Activated naive CD4-positive, alpha-beta T cell treated with anti-CD3 and anti-CD28 coated beads, Interleukin-2, amount 50 U/mL, for 24 hours (primary cell): ENCODE measurements at regions not wholly inside any gene's neighbourhood (a gene's known extent, or its start where the extent isn't known, plus 50 kb on each side); places are given as distances from the start of the nearest gene placed in this dataset.
"Not testable (repeated sequence)": the region's sequence is repeated elsewhere in the genome, so short reads cannot be mapped to it uniquely, and the experiment has no call there.

Experiments
- H3K27ac Mint-ChIP-seq: one replicate; pipeline ENCODE4 v1.8.0; 2021; ENCODE audit warnings: mild to moderate bottlenecking, mixed read lengths
- H3K27me3 Mint-ChIP-seq: one replicate; pipeline ENCODE4 v1.8.0; 2021; ENCODE audit warnings: mixed read lengths
- H3K36me3 Mint-ChIP-seq: one replicate; pipeline ENCODE4 v1.8.0; 2021; ENCODE audit warnings: mixed read lengths
- H3K4me1 Mint-ChIP-seq: one replicate; pipeline ENCODE4 v1.8.0; 2021; ENCODE audit warnings: mixed read lengths
- H3K4me3 Mint-ChIP-seq: one replicate; pipeline ENCODE4 v1.8.0; 2021; ENCODE audit warnings: mild to moderate bottlenecking, mixed read lengths
- H3K9me3 Mint-ChIP-seq: one replicate; pipeline ENCODE4 v1.8.0; 2021; ENCODE audit warnings: mixed read lengths

DNA sequence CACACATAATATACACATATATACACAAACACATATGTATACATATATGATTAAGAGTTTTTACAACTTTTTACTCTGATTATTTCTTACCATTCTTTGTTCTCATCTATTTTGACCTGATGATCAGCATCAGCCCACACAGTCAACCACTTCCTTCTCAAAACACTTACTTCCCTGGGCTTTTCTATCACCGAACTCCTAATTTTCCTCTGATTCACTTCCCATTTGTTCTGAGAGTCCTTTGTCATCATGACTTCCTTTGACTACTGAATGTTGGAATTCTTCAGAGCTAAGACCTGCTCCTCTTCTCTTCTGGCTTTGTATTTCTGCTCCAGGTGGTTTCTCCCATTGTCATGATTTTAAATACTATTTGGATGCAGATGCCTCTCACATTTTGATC lies 209.5 kb upstream of the AFF2 start:
- H3K27me3 Mint-ChIP-seq, result no peaks in the 10 kb centered on the region
- no peak overlapping the region for H3K4me3 Mint-ChIP-seq
- peaks cover 26% of the 10 kb centered on the region for H3K4me1 Mint-ChIP-seq
- H3K36me3 Mint-ChIP-seq, result peaks cover 2% of the 10 kb centered on the region
- H3K27ac Mint-ChIP-seq, result peak overlapping the region; percentile 56
- no peaks in the 10 kb centered on the region for H3K9me3 Mint-ChIP-seq

DNA sequence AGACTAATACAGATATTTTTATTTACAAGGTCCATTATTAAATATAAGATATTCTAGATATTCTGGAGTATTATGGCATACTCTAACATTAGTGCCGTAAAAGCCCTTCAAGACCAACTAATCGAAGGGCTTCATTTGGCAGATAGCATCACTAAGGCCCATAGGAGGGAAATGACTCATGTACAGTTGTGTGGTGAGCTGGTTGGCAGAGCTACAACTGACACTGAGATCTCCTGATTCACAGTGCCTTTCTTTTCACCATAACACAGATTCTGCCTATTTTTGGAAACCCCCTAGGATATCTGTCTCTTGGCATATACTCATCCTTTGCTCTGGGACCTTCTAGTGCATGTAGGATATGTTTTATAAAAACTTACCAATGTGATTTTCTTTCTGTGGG lies 201.7 kb upstream of the AFF2 start:
- Mint-ChIP-seq H3K27ac (no peak overlapping the region), H3K4me1 (peaks cover 25% of the 10 kb centered on the region), H3K27me3 (no peaks in the 10 kb centered on the region), H3K4me3 (no peak overlapping the region), H3K36me3 (peaks cover 4% of the 10 kb centered on the region), H3K9me3 (no peaks in the 10 kb centered on the region)

DNA sequence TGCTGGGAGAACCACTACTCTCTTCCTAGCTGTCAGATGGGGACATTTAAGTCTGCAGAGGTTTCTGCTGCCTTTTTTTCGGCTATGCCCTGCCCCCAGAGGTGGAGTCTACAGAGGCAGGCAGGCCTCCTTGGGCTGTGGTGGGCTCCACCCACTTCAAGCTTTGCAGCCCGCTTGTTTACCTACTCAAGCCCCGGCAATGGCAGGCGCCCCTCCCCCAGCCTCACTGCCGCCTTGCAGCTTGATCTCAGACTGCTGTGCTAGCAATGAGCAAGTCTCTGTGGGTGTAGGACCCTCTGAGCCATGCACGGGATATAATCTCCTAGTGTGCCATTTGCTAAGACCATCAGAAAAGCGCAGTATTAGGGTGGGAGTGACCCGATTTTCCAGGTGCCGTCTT lies 195.2 kb upstream of the AFF2 start:
- not testable (repeated sequence) for H3K27ac Mint-ChIP-seq, H3K4me3 Mint-ChIP-seq, H3K36me3 Mint-ChIP-seq, H3K9me3 Mint-ChIP-seq, H3K27me3 Mint-ChIP-seq
- H3K4me1 Mint-ChIP-seq, result peaks cover 20% of the 10 kb centered on the region

DNA sequence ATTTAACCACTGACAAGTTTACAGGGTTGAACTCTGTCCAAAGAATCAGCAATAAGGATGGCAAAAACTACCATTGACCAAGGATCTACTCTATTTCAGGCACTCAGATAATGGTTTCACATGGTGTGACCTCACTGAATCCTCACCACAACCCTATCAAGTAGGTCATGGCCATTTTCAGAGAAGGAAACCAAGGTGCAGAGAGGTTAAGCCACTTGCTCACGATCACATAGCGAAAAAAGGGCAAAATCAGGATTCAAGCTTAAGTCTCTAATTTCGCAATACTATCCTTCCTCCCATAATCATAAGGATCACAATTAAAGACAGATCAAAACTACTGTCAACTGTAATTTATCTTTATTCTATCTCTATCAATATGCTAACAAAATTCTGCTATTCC lies 191.0 kb upstream of the AFF2 start:
- no peaks in the 10 kb centered on the region for H3K9me3 Mint-ChIP-seq

DNA sequence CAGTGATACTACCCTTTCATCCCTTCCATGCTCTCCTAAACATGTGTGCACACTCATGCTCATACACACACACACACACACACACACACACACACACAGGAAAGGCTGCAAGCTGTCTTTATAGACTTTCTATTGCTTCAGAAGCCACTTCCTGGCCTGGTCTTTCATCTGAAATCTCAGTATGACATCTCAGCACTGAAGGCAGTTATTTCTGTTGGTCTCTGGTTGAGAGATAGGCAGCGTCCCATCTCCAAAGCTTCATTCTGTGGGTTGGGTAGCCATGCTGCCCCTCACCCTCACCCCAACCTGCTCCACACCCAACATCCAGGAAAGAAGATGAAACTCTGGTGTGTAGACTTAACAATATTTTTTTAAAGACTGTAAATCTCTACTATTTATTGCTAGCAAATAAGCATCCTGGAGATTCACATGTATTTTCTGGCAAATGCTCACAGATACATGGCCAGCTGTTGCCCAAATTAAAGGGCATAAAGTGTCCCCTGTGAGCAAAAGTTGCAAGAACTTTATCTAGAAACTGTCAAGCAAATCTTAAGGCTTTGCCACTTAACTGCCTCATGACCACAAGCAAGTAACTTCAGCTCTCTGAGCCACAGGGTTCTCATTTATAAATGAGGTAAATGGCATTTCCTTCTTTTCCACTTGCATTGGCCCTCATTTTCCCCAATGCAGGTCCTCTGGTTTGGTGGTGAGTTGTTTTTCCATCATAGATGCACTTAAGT lies 189.8 kb upstream of the AFF2 start:
- Mint-ChIP-seq H3K27ac (peak overlapping the region; percentile 41), H3K4me1 (peaks cover 40% of the 10 kb centered on the region), H3K36me3 (no peaks in the 10 kb centered on the region), H3K9me3 (no peaks in the 10 kb centered on the region), H3K4me3 (peak overlapping the region; percentile 36), H3K27me3 (no peaks in the 10 kb centered on the region)

More for the DNA sequence above, 191.0 kb upstream of the AFF2 start:
- Mint-ChIP-seq H3K4me1 (peaks cover 40% of the 10 kb centered on the region), H3K27ac (no peak overlapping the region), H3K4me3 (no peak overlapping the region), H3K36me3 (no peaks in the 10 kb centered on the region), H3K27me3 (no peaks in the 10 kb centered on the region)

DNA sequence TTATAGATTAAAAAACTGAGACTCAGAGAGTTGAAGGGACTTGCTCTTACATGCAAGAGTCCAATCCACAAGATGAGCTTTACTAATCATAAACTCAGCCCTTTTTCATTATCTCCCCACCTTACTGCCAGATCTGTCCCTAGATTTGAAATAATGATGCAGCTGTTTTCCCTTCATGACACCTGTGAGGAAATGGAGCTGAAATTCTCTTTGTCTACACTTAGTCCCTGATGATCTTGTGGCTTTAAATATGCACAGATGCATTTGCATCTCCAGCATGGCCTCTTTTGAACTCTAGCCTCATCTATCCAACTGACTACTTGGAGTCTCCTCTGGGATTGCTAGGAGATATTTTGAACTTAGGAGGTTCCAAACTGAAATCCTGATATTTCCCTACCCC lies 188.9 kb upstream of the AFF2 start:
- Mint-ChIP-seq H3K4me1 (peaks cover 45% of the 10 kb centered on the region), H3K27me3 (no peaks in the 10 kb centered on the region), H3K4me3 (no peak overlapping the region), H3K36me3 (no peaks in the 10 kb centered on the region), H3K27ac (peak overlapping the region; percentile 53), H3K9me3 (no peaks in the 10 kb centered on the region)

DNA sequence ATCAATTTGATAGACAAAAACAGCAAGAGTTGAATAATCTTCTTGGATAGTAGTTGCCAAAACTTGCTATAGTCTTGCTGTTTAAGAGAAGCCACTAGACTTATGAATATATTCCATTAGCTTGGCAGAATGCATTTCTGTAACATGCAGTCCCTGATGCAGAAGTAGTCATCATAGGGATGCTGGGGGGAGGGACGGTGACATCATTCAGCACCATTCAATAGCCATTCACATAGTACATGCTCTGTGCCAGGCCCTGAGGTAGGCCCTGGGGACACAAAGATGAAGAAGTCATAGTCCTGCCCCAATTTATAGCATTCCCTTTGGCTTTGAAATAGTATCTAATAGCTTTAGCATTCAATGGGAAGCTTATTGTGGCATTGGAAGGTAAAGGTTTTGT lies 185.5 kb upstream of the AFF2 start:
- Mint-ChIP-seq H3K4me3 (no peak overlapping the region), H3K27me3 (no peaks in the 10 kb centered on the region), H3K27ac (no peak overlapping the region), H3K9me3 (no peaks in the 10 kb centered on the region), H3K36me3 (no peaks in the 10 kb centered on the region), H3K4me1 (peaks cover 31% of the 10 kb centered on the region)

DNA sequence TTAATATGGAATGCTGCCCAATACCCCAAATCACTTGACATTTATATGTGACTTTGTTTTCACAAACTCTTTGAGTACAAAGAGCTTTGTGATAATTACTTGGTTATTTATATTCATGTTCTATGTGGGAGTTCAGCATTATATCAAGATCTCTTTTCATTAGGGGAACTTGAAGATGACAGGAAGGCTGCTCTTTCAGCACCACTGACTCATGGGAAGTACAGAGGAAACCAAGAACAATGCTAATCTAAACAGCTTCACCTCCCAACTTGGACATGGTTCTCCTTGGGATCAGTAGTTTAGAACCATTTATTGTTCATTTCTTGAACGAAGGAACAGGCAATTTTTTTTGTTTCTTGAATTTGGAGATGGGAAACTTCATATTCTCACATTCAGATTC lies 184.0 kb upstream of the AFF2 start:
- H3K36me3 Mint-ChIP-seq, result no peaks in the 10 kb centered on the region
- no peak overlapping the region for H3K27ac Mint-ChIP-seq
- no peaks in the 10 kb centered on the region for H3K9me3 Mint-ChIP-seq
- H3K4me3 Mint-ChIP-seq, result no peak overlapping the region
- H3K27me3 Mint-ChIP-seq, result no peaks in the 10 kb centered on the region
- peaks cover 19% of the 10 kb centered on the region for H3K4me1 Mint-ChIP-seq

DNA sequence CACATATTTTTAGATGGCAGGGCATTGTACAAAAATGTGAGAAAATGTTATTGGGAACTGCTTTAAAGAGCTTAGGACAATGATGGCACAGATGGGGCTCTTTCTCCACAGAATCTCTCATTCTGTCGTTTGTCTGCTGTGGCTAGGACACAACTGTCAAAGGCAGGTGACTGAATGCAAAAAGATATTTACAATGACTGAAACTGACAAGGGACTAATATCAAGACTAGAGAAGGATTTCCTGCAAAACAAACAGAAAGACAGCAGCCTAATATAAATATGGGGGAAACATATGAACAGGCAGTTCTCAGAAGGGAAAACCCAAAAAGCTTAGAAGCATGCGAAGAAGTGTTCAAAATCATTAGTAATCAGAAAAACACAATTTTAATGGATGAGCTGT lies 177.5 kb upstream of the AFF2 start:
- Mint-ChIP-seq H3K4me1 (no peaks in the 10 kb centered on the region), H3K4me3 (no peak overlapping the region), H3K9me3 (no peaks in the 10 kb centered on the region), H3K27me3 (no peaks in the 10 kb centered on the region), H3K36me3 (no peaks in the 10 kb centered on the region), H3K27ac (no peak overlapping the region)

DNA sequence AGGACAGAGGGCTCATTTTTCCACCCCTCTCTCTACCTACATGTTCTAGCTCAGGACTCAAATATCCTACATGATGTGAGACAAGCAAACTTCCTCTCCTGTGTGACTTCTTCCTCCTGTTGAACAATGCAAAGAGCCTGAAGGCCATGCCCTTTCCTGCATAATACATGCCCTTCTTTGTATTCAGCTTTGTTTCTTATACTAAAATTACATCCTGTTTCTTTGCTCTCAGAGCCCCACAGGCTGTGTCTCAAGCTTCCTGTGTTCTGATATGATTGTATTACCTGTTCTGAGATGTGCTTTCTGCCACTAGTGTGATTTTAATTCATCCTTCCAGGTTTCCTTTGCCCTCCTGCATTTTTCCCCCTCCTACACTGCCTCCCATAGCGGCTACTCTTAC lies 166.4 kb upstream of the AFF2 start:
- H3K4me3 Mint-ChIP-seq, result peak overlapping the region; percentile 45

DNA sequence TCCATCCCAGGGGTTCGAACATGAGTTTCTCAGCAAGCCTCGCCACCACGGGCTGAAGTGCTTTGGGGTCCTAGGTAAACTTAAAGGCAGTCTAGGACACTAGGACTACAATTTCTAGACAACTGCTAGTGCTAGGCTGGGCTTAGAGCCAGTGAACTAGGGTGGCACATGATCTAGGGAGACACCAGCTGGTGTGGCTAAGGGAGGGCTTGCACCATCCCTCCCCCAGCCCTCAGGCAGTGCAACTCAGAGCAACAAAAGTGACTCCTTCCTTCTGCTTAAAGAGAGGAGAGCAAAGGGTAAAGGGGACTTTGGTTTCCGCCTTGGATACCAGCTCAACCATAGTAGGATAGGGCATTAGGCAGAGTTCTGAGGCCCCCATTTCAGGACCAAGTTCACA lies 162.5 kb upstream of the AFF2 start:
- Mint-ChIP-seq H3K4me1 (peaks cover 88% of the 10 kb centered on the region), H3K4me3 (no peak overlapping the region), H3K9me3 (peaks cover 4% of the 10 kb centered on the region), H3K27ac (no peak overlapping the region), H3K36me3 (peaks cover 5% of the 10 kb centered on the region), H3K27me3 (no peaks in the 10 kb centered on the region)

More for the DNA sequence above, 166.4 kb upstream of the AFF2 start:
- H3K9me3 Mint-ChIP-seq, result no peaks in the 10 kb centered on the region
- H3K27me3 Mint-ChIP-seq, result no peaks in the 10 kb centered on the region
- peak overlapping the region; percentile 93 for H3K27ac Mint-ChIP-seq
- peaks cover 67% of the 10 kb centered on the region for H3K4me1 Mint-ChIP-seq
- no peaks in the 10 kb centered on the region for H3K36me3 Mint-ChIP-seq

DNA sequence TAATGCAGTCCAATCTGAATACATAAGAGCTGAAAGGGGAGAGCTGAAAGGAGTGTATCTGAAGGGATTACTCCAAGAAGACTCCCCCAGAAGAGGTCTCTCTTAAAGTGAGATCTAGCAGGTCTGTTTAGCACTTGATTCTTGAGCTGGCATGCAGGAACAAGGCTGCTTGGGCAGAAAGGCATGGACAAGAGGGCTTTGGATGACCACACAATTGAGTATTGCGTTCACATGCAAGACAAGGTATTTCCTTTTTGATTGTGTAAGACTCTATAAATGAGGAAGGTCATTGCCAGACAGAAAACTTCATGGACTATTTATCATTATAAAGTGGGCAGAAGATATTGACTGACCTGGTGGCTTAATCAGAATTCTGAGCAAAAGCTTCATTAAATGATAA lies 145.5 kb upstream of the AFF2 start:
- Mint-ChIP-seq H3K4me3 (no peak overlapping the region), H3K36me3 (peaks cover 3% of the 10 kb centered on the region), H3K9me3 (no peaks in the 10 kb centered on the region), H3K4me1 (no peaks in the 10 kb centered on the region), H3K27ac (no peak overlapping the region), H3K27me3 (no peaks in the 10 kb centered on the region)

DNA sequence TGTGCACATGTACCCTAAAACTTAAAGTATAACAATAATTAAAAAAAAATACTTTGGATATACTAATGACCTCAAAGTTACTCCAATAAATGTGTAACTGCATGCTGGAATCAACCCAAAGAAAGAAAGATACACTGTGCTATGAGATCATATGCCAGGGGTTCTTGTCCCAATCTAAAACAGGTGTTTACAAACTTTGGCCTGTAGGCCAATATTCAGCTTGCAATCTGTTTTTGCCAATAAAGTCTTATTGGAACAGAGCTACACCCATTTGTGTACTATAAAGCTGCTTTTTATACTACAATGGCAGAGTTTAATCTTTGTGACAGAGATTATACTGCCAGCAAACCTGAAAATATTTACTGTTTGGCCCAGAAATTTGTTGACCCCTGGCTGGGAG lies 138.8 kb upstream of the AFF2 start:
- Mint-ChIP-seq H3K27me3 (no peaks in the 10 kb centered on the region), H3K27ac (no peak overlapping the region), H3K4me3 (no peak overlapping the region), H3K36me3 (no peaks in the 10 kb centered on the region), H3K4me1 (peaks cover 4% of the 10 kb centered on the region), H3K9me3 (no peaks in the 10 kb centered on the region)

DNA sequence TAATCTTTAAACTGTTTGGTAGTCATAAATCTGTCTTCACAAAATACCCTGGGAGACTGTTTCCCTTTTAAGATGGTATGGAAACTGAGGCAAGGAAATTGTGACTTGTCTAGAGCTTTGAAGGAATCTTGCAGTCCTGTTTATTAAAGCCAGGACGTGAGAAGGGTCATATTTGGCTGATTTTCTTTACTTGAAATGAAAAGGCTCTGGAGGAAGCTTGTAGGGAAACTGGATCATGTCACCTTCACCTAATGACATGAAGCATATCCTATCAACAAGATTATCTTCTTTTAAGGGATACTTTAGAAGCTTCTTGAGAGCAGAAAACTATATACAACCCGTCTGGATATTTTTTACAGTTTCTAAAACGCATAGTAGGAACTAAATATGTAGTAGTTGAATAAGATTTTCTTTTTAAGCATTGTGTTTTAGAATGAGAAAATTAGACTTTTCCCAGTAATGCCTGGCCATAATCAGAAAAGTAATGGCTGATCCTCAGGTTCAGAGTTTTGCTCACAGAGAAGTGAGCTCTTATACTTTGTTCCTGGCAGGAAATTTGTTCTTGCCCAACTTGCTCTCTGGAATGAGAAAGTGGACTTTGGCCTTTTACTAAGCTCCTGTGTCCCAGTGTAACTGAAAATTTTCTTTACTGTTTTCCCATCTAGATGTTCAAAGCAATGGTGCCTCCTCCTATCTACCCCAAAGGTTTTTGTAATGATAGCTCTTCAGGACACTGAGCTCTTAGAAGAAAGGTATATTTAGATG lies 136.8 kb upstream of the AFF2 start:
- Mint-ChIP-seq H3K27me3 (no peaks in the 10 kb centered on the region), H3K9me3 (no peaks in the 10 kb centered on the region), H3K4me1 (peaks cover 15% of the 10 kb centered on the region), H3K36me3 (no peaks in the 10 kb centered on the region), H3K4me3 (no peak overlapping the region), H3K27ac (no peak overlapping the region)

DNA sequence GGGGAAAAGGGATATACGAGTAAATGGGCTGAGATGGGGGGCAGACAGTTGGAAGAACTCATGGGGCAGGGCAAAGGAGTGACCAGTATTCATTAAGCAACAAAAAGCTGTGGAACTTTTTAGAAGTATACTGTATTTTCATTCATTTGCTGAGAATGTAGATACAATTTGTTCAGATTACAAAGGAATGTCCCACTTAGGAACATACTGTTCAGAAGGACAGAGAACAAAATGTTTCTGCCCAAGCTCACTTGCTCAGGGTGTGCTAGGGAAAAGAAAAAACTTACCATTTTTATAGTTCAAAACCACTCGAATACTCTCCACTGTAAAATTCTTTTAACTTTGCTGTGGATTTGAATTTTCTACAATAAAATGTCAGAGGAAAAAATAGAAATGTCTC lies 135.2 kb upstream of the AFF2 start:
- Mint-ChIP-seq H3K36me3 (no peaks in the 10 kb centered on the region), H3K27ac (no peak overlapping the region), H3K4me3 (no peak overlapping the region), H3K4me1 (peaks cover 16% of the 10 kb centered on the region), H3K27me3 (no peaks in the 10 kb centered on the region), H3K9me3 (no peaks in the 10 kb centered on the region)

DNA sequence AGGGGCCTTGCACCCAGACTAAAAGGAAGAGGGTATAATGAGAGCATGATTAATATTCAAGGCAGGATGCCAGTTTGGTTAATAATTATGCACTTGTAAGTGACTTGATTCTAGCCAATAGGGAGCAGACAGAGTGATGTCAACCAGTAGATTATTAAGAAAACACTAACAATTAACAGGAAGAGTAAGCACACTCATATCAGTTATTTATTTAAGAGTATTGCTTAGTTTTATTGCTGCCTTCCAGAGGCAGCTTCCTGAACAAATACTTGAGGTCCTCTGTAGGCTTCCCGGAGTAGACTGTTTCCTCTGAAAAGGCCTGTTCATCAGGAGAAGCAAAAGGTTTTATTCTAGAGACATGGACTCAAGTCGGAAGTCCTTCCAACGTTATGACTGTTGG lies 129.1 kb upstream of the AFF2 start:
- Mint-ChIP-seq H3K27me3 (no peaks in the 10 kb centered on the region), H3K4me1 (peaks cover 11% of the 10 kb centered on the region), H3K36me3 (no peaks in the 10 kb centered on the region), H3K9me3 (no peaks in the 10 kb centered on the region), H3K27ac (no peak overlapping the region), H3K4me3 (no peak overlapping the region)
